ENCODE measurements at regions not wholly inside any gene's neighbourhood (a gene's known extent, or its start where the extent isn't known, plus 50 kb on each side); places are given as distances from the start of the nearest gene placed in this dataset.

- Histone ChIP-seq H3K27me3 (ENCODE audit: insufficient read depth, low read depth, low read length) (no peaks in the 10 kb centered on the region), H3K4me2 (ENCODE audit: low read length) (no peak overlapping the region), H4K20me1 (ENCODE audit: insufficient read depth) (no peaks in the 10 kb centered on the region), H2AFZ (ENCODE audit: low read depth, low read length) (no peak overlapping the region), H3K9me3 (ENCODE audit: low read length) (no peaks in the 10 kb centered on the region), H3K79me2 (replicated peaks; ENCODE audit: insufficient read depth, low read length) (no peaks in the 10 kb centered on the region), H3F3A (ENCODE audit: insufficient read depth, low read length, poor library complexity, severe bottlenecking) (no peaks in the 10 kb centered on the region), H3K27ac (ENCODE audit: low read length) (no peak overlapping the region), H3K9ac (ENCODE audit: low read length) (no peak overlapping the region), H3K9me2 (ENCODE audit: insufficient read depth, low read length) (no peaks in the 10 kb centered on the region), H3K4me3 (ENCODE audit: low read length) (no peak overlapping the region), H3K36me3 (ENCODE audit: insufficient read depth, low read length) (no peaks in the 10 kb centered on the region)
- no peak for TF ChIP-seq EZH2 (IDR thresholded peaks at IDR 0.05; ENCODE audit: borderline replicate concordance, insufficient read depth, low read length, poor library complexity, severe bottlenecking)
- TF ChIP-seq TAF1 (IDR thresholded peaks at IDR 0.05; ENCODE audit: low read depth): no peak
- TF ChIP-seq, protein P1, sequence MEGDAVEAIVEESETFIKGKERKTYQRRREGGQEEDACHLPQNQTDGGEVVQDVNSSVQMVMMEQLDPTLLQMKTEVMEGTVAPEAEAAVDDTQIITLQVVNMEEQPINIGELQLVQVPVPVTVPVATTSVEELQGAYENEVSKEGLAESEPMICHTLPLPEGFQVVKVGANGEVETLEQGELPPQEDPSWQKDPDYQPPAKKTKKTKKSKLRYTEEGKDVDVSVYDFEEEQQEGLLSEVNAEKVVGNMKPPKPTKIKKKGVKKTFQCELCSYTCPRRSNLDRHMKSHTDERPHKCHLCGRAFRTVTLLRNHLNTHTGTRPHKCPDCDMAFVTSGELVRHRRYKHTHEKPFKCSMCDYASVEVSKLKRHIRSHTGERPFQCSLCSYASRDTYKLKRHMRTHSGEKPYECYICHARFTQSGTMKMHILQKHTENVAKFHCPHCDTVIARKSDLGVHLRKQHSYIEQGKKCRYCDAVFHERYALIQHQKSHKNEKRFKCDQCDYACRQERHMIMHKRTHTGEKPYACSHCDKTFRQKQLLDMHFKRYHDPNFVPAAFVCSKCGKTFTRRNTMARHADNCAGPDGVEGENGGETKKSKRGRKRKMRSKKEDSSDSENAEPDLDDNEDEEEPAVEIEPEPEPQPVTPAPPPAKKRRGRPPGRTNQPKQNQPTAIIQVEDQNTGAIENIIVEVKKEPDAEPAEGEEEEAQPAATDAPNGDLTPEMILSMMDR (IDR thresholded peaks at IDR 0.05; ENCODE audit: poor library complexity, severe bottlenecking): no peak
- no peak for TF ChIP-seq MXI1 (conservative IDR thresholded peaks at IDR 0.05; ENCODE audit: poor library complexity, severe bottlenecking)
- TF ChIP-seq, protein P2, sequence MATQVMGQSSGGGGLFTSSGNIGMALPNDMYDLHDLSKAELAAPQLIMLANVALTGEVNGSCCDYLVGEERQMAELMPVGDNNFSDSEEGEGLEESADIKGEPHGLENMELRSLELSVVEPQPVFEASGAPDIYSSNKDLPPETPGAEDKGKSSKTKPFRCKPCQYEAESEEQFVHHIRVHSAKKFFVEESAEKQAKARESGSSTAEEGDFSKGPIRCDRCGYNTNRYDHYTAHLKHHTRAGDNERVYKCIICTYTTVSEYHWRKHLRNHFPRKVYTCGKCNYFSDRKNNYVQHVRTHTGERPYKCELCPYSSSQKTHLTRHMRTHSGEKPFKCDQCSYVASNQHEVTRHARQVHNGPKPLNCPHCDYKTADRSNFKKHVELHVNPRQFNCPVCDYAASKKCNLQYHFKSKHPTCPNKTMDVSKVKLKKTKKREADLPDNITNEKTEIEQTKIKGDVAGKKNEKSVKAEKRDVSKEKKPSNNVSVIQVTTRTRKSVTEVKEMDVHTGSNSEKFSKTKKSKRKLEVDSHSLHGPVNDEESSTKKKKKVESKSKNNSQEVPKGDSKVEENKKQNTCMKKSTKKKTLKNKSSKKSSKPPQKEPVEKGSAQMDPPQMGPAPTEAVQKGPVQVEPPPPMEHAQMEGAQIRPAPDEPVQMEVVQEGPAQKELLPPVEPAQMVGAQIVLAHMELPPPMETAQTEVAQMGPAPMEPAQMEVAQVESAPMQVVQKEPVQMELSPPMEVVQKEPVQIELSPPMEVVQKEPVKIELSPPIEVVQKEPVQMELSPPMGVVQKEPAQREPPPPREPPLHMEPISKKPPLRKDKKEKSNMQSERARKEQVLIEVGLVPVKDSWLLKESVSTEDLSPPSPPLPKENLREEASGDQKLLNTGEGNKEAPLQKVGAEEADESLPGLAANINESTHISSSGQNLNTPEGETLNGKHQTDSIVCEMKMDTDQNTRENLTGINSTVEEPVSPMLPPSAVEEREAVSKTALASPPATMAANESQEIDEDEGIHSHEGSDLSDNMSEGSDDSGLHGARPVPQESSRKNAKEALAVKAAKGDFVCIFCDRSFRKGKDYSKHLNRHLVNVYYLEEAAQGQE (IDR thresholded peaks at IDR 0.05; ENCODE audit: borderline replicate concordance): no peak
- TF ChIP-seq POLR2AphosphoS5 (IDR thresholded peaks at IDR 0.05): no peak
- TF ChIP-seq SMC3 (conservative IDR thresholded peaks at IDR 0.05; ENCODE audit: poor library complexity): no peak
- TF ChIP-seq RAD21 (conservative IDR thresholded peaks at IDR 0.05): no peak
- TF ChIP-seq EP300 (conservative IDR thresholded peaks at IDR 0.05; ENCODE audit: poor library complexity, severe bottlenecking): no peak
Observed at GRCh38 chr3:95645291-95645690, 1169.1 kb upstream of the EPHA6 start.

- Histone ChIP-seq H3K36me3 (ENCODE audit: insufficient read depth, low read length) (no peaks in the 10 kb centered on the region), H2AFZ (ENCODE audit: low read depth, low read length) (no peak overlapping the region), H3K9me3 (ENCODE audit: low read length) (no peaks in the 10 kb centered on the region), H3K79me2 (replicated peaks; ENCODE audit: insufficient read depth, low read length) (no peaks in the 10 kb centered on the region), H3K9me2 (ENCODE audit: insufficient read depth, low read length) (no peaks in the 10 kb centered on the region), H3K4me3 (ENCODE audit: low read length) (no peak overlapping the region), H3K27me3 (ENCODE audit: insufficient read depth, low read depth, low read length) (no peaks in the 10 kb centered on the region), H4K20me1 (ENCODE audit: insufficient read depth) (no peaks in the 10 kb centered on the region), H3F3A (ENCODE audit: insufficient read depth, low read length, poor library complexity, severe bottlenecking) (no peaks in the 10 kb centered on the region), H3K9ac (ENCODE audit: low read length) (no peak overlapping the region), H3K4me2 (ENCODE audit: low read length) (no peak overlapping the region), H3K27ac (ENCODE audit: low read length) (no peak overlapping the region)
- TF ChIP-seq, protein P2 (IDR thresholded peaks at IDR 0.05; ENCODE audit: borderline replicate concordance): no peak
Observed at GRCh38 chr3:95654570-95655362, 1159.6 kb upstream of the EPHA6 start.
